IPS DF 19.7 (cell line): ENCODE measurements at regions not wholly inside any gene's neighbourhood (a gene's known extent, or its start where the extent isn't known, plus 50 kb on each side); places are given as distances from the start of the nearest gene placed in this dataset.

Experiments
- DNase-seq: peaks from one replicate; pipeline ENCODE4 v3.0.0-alpha.2; 2013; ENCODE audit warnings: low read depth, low spot score

DNA sequence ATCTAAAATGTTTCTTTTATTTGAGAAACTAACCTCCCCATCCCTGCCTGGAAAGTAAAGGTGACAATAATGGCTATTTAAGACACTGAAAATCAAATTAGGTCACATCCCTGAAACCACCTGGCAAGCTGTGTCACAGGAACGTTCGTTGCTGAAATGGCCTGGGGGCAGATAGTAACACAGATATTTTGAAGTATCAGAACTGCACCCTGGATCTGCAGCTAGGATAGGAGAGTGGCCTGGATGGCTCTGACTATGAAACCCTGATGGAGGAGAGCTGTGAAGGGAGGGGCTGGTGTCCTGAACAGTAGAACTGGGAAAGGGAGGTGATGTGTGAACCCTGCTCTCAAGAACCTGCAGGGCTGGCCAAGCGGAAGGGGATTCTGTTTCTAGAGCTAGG lies 648.3 kb upstream of the CFAP20DC start:
- DNase-seq = no peak

DNA sequence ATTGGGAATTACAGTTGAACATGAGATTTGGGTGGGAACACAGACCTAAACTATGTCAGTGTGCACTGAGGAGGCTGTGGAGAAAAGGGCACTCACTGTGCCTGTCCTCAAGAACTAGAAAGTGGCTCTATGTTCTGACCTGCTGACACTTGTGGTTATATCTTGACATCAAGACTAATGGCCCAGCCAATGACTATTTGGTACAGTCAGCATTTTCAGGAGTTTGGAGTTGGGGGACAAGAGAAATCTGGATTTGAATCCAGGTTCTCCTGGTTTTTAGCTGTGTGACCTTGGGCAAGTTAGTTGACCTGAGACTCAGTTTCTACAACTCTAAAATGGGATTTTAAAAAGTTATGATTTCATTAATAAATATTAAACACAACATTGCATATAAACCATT lies 647.0 kb upstream of the CFAP20DC start:
- no peak for DNase-seq

DNA sequence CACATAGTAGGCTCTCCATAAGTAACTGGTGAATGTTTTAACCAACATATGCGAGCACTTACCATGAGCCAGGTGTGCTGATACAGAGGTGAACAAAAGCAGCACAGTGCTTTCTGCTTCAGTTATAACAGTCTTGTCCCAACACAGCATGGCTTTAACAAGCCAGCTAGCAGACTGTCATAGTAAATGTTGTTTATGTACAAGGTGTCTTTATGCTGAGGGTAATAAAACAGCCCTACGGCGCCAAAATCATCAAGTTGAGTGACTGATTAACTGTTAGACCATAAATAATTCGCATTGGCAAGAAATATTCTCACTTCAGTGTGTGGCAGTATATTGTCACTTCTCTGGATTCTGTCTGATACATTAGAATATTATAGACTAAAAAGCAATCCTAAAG lies 646.0 kb upstream of the CFAP20DC start:
- no peak for DNase-seq

DNA sequence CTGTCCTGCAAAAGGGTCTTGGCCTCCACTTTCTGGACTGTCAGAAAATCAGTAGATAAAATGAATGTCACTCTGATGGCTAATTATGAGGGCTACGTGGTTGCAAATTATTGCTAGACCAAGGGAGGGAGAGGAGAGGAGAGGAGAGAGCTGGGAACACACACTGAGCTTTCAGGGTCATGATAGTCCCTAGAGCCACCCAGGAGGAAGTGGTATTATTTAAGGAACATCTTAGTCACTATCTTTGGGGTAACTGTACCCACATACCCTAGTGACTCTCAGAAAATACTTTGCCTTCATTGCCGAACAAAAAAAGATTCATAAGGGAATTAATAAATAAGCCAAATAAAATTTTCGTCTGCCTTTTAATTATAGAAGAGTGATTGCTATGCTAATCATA lies 642.3 kb upstream of the CFAP20DC start:
- no peak for DNase-seq

DNA sequence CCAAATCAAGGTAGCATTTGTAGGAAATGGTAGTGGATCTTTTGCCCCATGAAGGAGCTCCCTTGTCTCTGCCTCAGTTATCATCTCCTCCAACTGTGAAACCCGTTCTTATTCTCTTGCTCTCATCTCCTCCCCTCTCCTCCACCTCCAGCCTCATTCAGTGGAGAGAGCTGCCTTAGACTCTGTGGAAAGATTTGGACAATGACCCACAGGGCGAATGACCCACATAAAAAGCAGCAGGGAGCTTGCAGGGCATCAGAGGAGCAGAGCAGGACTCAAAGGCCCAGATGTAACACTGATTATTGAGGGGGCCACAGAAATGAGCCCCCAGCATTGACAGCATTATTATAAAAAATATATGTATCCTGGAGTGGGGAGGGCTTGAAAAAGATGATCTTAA lies 641.1 kb upstream of the CFAP20DC start:
- DNase-seq = no peak

DNA sequence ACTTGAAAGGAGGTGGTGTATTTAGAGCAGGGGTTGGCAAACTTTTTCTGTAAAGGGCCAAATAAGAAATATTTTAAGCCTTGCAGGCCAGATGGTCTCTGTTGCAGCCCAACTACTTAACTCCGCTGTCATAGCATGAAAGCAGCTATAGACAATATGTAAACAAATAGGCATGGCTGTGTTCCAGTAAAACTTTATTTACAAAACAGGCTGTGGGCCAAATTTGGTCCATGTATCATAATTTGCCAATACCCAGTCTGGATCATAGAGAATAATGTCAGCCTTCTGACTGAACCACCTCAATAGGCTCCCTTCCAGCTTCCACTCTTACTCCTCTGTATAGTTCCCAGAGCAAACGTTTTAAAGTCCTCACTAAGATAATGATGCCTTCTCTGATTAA lies 638.8 kb upstream of the CFAP20DC start:
- DNase-seq = no peak

DNA sequence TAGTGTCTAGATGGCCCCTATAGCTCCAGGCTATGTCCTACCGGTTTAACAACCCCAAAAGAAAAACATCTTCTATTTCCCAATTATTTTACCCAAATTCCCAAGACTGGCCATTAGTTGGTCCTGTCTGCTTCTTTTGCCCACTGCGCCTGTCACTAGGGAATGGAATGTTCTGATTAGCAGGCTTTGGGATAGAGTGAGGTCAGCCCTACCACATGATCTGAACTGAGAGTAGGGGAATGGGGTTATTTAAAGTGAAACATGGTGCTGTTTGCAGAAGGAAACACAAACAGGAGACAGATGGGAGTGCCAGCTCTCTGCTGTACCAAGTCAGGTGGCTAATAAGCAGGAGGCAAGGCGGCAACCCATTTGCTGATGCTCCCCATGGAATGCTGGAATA lies 635.6 kb upstream of the CFAP20DC start:
- no peak for DNase-seq

DNA sequence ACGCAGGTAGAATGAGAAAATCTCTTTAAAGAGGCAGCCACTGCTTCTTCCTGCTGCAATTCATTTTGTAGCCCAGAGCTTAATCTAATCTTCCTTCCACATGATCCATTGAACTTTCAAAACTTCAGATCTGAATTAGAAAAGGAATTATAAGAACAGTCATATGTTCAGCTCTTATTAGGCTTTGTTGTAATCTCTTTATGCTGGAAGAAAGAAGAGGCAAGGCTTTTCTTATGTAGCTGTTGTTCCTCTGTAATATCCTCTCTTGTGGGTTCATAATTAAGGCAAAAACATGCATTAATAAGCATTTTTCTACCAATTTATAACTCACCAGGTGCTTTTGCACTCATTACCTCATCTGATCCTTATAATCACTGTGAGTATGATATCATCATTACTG lies 634.9 kb upstream of the CFAP20DC start:
- no peak for DNase-seq

DNA sequence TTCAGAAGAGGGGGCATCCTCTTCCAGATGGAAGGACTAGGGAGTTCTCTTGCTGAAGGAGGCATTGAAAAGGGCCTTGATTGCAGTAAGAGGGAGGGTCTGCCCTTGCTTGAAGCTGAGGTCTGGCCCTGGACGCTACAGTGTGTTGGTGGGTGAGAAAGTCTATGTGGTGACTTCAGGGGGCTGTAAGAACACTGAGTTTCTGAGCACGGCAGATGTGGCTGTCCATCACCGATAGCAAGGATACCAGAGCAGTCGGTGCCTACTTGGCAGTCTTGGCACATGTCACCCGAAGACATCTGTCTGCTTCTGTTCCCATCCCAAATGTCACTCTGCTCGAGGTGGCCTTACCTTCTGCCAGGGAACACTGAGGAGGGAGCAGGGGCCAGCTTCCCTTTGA lies 631.1 kb upstream of the CFAP20DC start:
- no peak for DNase-seq

DNA sequence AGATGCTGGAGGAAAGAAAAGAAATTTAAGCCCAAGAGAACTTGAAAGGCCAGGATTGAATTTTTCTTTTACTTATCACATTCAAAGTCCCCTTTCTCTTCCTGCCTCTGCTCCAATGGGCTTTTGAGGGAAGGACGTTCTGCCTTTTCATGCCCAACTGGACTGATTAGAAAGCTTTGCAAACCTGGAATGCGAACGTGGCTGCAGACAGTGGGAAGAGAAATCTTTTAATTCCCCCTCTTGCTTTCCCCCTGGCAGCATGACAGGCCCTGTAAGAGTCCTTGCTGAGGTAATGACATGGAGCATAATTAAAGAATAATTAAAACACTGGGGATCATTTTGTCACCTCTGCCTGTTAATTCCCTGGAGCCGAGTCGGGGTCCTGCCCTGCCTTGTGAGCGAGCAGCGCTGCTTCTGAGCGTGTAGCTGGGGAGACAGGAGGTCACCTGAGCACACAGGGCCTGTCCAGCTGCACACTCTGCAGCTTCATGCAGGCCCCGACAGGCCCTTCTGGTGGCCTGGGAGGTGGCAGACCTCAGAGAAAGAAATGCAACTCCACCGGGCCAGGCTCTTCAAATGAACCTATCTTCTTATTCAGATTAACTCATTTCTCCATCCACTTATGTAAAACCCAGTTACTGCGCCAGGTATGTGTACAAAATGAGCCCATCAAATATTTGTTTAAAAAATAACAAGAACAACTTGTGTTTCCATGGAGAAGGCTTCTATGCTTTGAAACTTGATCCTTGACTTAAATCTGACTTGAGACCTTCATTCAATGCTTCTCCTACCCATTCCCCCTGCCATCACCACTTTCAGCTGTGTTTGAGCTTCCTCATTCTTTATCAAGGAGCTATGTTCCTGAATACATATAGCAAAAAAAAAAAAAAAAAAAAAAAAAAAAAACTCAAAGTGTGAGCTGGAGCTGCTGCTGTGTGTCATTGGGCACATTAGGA lies 628.2 kb upstream of the CFAP20DC start:
- DNase-seq = no peak

DNA sequence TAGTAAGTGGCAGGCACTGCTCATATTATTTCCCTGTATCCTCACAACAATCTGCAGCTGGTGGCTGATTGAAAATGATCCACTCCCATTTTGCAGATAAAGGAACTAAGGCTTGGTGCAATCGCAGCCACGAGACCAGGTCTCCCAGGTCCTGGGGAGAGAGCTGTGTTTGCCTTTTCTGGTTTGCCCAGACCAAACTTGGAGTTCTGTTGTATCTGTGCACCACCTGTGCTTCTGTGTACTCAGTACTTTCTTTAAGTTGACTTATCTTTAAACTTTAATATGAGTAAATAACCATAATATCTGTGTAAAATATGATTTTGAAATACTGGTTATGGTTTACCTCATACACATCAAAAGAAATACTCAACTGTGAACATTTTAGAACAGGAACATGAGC lies 625.7 kb upstream of the CFAP20DC start:
- DNase-seq = no peak

DNA sequence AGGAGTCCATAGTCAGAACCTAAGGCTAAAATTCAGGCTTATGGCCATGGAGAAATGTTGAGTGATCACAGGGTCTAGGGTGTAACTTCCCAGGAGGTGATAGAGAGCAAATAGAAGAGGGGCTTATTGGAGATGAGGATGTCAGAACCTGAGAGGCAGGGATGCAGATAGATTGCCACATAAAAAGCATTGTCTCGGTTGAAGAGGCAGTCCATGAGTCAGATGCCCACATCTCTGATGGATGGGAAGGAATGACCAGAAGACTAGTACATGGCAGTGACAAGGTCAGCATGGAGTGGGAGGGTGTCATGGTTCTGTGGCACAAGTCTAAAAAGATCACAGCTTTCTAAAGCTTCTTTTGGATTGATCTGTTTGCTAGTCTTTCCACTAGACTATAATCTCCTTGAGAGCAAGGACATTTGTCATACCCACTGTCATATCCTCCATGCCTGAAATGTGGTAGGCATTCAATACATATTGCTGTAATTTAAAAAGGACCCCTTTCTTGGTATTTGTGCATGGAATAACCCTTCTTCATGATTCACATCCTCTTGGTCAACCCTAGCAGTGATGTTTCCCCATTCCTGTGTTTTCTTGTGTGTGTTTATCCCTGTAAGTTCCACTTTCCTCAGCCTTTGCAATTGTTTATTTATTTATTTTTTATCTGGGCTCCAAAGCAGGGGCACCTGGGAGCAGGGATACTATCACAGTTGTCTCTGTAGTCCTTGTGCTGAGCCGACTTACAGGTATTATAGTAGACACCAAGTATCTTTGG lies 613.4 kb upstream of the CFAP20DC start:
- DNase-seq = no peak

DNA sequence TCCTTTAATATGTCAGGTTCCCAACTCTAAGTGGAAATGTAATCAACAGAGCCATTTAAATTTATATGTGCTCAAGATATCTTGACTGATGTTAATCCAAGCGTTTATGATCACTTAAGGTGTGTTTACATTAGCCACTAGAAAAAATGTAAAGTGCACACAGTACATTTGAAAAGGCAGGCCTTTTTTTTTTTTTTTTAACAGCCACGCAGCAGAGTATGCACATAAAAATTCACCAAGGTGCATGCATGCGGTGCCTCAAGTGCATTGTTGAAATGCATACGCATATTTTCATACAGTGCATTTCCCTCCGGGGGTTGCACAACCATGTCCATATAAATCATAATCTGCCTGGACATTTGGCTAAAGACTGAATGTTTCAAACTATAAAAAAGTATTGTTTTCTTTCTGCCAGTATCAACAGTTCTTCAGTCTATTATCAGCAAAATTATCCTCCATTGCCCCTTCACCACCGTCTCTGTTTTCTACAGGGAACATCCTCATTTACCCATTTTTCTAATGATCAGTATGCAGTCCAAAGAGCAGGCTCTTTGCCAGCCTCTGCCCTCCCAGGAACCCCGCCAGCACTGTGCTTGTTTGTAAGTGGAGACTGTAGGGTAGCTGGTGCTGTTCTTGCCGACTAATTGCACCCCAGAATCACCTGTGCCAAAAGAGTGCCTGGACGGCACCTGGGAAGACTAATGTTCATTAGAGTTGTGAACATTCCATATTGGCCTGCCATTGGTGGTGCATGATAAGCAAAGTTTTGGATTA lies 611.2 kb upstream of the CFAP20DC start:
- no peak for DNase-seq

DNA sequence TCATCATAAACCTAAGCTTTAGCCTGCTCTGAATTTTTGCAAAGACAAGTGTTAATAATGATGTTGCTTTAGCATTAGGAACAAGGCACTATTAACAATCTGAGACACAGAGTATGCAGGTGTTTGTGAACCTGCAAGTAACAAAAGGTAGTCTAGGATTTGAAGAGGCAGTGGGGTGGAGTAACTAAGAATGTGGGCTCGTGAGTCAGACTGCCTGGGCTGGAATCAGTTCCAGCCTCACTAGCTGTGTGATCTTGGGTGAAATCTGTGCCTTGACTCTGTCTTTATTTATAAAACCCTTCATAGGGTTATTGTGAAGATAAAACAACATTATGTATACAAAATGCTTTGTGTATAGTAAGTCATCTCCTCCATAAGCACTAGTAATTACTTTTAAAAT lies 610.6 kb upstream of the CFAP20DC start:
- no peak for DNase-seq

DNA sequence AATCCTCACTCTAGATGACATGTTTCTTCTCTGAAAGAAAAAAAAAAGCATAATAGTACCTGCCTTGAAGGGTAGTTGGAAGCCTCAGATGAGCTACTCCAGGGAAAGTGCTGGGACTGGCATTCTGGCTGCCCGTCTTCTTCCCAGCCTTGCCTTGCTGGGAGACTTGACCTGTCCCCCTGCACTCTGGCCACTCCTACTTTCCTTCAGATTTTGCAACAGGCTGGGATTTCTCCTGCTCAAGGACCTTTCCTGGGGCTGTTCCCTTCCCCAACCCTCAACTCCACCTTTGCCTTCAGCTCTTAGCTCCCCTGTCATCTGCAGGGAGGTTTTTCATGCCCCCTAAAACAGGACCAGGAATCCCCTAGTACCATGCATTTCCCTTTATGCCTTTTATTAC lies 609.9 kb upstream of the CFAP20DC start:
- no peak for DNase-seq

DNA sequence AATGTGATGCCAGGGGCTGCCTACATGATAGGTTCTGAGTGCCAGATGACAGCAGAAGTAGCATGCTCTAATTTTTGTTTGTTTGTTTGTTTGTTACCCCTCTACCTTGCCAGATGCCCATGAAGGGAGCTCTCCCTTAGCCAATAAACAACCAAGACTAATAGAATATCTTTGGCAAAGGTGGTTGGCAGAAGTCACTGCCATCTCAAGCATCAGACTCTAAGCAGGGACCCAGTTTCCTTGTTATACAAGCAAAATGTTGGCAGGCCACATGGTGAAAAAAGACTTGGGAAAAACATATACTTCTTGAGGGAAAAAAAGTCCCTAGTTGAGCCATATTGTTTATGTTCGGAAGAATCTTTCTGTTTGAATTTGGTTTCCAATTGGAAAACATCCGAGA lies 609.0 kb upstream of the CFAP20DC start:
- no peak for DNase-seq

DNA sequence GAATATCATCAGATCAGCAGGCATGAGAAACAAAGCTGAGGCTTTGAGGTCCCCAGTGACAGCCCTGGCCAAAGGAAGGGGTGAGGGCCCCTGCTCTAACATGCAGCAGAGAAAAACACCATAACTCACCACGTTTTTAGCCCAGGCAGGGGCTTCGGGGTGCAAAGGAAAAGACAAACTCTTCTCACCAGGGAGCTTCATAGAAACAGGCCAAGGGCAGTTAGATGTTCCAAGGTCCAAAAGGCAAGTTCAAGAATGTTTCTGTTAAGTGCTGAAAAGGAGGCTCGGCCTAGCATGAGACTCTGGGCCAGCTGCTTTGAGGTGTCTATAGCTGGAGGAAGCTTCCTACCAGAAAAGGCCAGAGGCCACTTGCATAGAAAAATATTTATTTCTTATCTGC lies 608.4 kb upstream of the CFAP20DC start:
- DNase-seq = no peak

DNA sequence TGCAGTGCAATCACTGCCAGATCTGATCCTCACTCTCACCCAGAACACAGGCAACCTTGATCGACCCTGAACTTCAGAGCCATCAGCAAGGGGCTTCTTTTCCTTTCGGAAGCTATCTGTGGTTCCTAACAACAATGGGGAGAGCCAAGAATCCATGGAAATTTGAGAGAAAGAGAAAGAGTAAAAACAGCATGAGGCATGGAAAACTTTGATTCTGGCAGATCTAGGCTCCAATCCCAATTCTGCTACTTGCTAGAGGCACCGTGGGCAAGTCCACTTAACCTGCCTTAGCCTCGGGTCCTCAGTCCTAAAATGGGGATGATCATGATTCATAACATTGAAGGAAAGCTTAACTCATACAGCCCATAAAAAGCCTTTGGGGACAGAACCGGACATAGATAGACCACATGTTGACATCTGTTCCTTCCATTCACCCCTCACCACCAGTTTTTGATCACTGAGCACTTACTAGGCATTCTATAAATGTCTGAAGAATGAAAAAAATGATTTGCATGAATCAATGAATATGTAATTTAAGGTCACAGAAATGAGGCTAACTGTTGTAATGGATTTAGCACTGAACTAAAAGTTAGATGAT lies 605.7 kb upstream of the CFAP20DC start:
- DNase-seq = no peak

DNA sequence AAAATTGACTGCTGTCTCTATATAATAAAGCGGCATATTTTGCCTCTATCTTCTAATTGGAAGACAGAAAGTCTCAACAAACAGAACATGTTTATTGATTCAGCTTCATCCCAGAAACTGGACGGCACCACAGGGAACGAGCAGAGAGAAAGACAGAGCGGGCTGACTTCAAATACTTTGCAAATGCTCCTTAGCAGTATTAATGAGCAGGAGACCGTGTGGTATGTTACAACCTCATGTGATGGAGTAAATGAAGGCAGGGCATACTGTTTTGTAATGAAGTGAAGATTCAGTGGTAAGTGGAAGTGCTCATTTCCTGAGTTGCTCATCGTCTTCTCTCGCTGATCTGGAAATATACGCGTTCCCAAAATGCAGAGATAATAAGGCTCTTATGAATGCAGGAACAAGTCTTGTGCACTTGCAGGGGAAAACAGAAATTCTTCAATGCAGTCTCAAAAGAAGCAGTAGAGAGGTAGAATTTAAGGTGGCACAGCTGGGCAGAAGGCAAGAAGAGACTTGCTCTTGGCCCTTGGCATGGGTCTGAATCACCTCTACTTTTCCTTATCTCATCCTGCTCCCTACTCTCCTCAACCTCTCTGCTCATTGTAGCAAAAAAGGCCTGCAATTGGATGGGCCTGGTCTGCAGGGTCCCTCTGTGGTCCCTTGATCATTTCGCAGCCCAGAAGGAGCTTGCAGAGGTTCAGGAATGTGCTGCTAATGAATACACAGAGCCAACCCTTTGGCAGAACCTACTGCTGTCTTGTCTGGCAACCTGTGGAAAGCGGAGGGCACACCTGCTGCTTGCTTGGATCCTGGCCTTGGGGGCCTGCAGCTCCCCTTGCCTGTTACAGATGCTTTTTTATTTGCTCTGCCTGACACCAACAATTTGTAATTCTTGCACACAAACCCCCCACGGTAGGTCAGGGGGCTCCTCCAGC lies 604.9 kb upstream of the CFAP20DC start:
- DNase-seq = no peak

DNA sequence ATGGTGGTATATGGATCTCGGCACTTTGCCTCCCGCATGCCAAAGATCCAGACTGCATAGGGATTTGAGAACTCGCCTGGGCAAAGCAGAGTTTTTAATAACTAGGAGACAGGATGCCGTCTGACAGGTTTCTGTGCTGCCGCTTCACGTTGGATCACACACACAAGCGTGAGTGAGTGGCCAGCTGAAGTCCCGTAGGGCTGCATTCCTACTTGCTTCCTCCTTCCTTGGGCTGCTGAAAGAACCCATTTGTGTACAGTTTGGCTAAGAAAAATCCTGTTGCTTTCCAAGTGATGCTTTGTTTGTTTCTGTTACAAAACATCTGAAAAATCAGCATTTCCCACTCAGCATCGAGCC lies 604.3 kb upstream of the CFAP20DC start:
- no peak for DNase-seq
